ENCODE measurements at regions not wholly inside any gene's neighbourhood (a gene's known extent, or its start where the extent isn't known, plus 50 kb on each side); places are given as distances from the start of the nearest gene placed in this dataset.
A peak's percentile ranks its signal among the peaks of the same experiment; 100 is the strongest.
"Not testable (repeated sequence)": the region's sequence is repeated elsewhere in the genome, so short reads cannot be mapped to it uniquely, and the experiment has no call there.

DNA sequence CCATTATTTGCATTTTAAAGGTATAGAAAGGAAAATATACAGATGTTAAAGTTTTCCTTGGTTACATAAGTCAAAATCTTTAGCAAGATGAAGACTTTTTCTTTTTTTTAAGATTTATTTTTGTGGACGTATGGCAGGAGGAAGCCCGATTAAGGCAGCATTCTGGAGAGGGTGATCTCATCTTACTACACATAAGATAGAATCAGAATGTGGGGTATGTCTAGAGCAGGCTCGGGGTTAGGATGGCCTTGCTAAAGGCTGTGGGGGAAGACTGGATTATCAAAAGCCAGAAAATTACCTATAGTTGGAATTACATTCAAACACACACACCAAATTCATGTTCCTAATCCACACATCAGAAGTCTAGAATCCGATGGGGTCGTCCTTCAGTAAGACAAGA lies 79.6 kb upstream of the OTOGL start:
- no peaks in the 10 kb centered on the region for H3K9me3 ChIP-seq (replicated peaks in 1 of 11)
- no peak for TF ChIP-seq Cebpa-rat (IDR thresholded peaks at IDR 0.05)
- no peaks in the 10 kb centered on the region for H3K27me3 ChIP-seq
- no peak overlapping the region for H3K4me3 ChIP-seq
- no peaks in the 10 kb centered on the region for H4K20me1 ChIP-seq
- H3K4me1 ChIP-seq: no peaks in the 10 kb centered on the region
- H3K27ac ChIP-seq: no peak overlapping the region
- H3K4me2 ChIP-seq: no peak overlapping the region
- H3K9ac ChIP-seq: no peak overlapping the region
- no peaks in the 10 kb centered on the region for H3K36me3 ChIP-seq

DNA sequence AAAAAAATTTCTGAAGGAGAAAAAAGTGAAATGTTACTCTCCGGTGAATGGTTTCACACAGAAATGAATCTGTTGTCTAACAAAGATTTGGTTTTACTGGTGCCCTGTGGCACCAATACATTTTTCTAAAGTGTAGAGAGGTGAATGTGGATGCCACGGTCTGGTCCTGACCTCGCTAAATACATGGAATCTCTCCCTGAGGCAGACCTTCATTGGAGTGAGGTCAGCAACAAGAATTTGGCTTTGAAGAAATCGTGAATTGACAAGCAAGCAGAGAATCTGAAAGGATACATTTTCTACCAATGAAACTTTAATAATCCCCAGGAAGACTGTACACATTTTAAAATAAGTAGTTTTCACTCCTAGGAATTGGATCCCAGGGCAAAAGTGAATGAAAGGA lies 81.2 kb upstream of the OTOGL start:
- H3K4me1 ChIP-seq: no peaks in the 10 kb centered on the region
- no peak overlapping the region for H3K9ac ChIP-seq
- no peak overlapping the region for H3K27ac ChIP-seq
- no peak overlapping the region for H3K4me2 ChIP-seq
- H3K4me3 ChIP-seq: no peak overlapping the region
- H4K20me1 ChIP-seq: no peaks in the 10 kb centered on the region
- peaks cover 0 to 13% (median 5%) of the 10 kb centered on the region in 11 experiments; a peak in 11 of 22 replicates for H3K9me3 ChIP-seq (replicated peaks in 1 of 11)
- no peaks in the 10 kb centered on the region for H3K27me3 ChIP-seq
- no peak for TF ChIP-seq Cebpa-rat (IDR thresholded peaks at IDR 0.05)
- H3K36me3 ChIP-seq: no peaks in the 10 kb centered on the region

DNA sequence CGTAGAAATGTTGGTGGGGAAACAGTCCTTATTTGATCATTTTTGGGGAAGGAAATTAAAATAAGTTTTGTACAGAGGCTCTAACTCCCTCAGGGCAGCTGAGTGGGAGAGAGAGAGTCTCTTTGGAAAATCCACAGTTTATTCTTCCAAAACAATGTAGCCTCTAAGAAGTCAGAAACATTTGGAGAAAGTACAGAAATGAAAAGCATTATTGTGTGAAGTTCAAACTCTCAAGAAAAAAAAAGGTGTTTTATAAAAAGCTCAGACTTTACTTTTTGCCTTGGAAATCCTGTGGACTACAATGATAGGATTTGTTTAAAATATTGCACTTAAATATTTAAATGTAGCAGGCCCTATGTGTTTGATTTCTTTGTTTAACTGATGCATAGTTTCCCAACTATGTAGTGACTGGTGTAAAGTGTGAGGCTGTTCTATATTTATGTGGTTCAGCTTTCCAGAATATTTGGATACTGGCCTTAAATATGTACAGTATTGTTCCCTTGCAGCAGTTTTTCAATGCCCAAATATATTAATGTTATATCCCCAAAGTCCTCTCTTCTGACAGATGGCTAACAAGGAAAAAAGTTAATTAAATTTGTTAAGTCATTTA lies 82.0 kb upstream of the OTOGL start:
- Histone ChIP-seq H3K4me1 (no peaks in the 10 kb centered on the region), H3K27ac (no peak overlapping the region), H3K9me3 (replicated peaks in 1 of 11) (peaks cover 0 to 19% (median 5%) of the 10 kb centered on the region in 11 experiments; a peak in 14 of 22 replicates), H3K4me2 (no peak overlapping the region), H4K20me1 (no peaks in the 10 kb centered on the region), H3K36me3 (no peaks in the 10 kb centered on the region), H3K4me3 (no peak overlapping the region), H3K9ac (no peak overlapping the region), H3K27me3 (no peaks in the 10 kb centered on the region)
- no peak for TF ChIP-seq Cebpa-rat (IDR thresholded peaks at IDR 0.05)

DNA sequence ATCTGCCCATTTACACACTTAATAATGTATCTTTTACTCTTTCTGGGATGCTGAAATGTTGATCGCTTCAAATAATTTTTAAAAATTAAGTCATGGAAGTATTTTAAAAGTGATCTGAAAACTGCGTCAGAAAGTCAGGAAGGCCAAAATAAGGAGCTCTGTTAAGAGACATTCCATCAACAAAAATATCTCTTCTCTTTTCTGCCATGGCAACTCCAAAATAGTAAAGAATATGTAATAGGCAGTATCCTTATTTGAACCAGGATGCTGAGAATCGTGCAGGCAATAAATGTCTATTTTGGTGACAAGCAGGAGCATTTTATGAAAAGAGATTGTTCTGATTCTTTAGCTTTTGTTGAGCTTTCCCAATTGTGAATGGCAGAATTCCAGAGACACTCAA lies 81.8 kb upstream of the PPP1R12A start:
- H3K36me3 ChIP-seq: no peaks in the 10 kb centered on the region
- H3K4me2 ChIP-seq: no peak overlapping the region
- H4K20me1 ChIP-seq: no peaks in the 10 kb centered on the region
- H3K9ac ChIP-seq: no peak overlapping the region
- H3K9me3 ChIP-seq (replicated peaks in 1 of 11): peaks cover 0 to 25% (median 6%) of the 10 kb centered on the region in 11 experiments; a peak in 14 of 22 replicates
- no peak for TF ChIP-seq Cebpa-rat (IDR thresholded peaks at IDR 0.05)
- no peaks in the 10 kb centered on the region for H3K4me1 ChIP-seq
- no peak overlapping the region for H3K4me3 ChIP-seq
- H3K27ac ChIP-seq: no peak overlapping the region
- no peaks in the 10 kb centered on the region for H3K27me3 ChIP-seq

DNA sequence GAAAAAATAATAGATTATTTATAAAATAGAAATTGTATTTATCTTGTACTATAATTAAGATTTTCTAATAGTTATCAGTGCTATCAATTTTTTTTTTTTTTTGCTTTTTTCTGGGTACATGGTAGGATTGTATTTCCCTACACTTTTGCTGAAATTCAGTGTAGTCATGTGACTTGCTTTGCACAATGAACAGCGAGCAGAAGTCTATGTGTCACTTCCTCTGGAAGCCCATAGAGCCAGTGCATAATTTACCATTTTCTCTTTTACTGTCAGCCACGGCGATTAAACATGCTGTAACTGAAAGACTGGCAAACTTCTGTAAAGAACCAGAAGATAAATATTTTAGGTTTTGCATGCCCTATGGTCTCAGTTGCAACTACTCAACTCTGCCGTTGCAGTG lies 80.8 kb upstream of the PPP1R12A start:
- Histone ChIP-seq H3K4me3 (no peak overlapping the region), H3K9me3 (replicated peaks in 1 of 11) (peaks cover 0 to 29% (median 6%) of the 10 kb centered on the region in 11 experiments; a peak in 14 of 22 replicates), H3K36me3 (no peaks in the 10 kb centered on the region), H4K20me1 (no peaks in the 10 kb centered on the region), H3K27ac (no peak overlapping the region), H3K27me3 (no peaks in the 10 kb centered on the region), H3K4me2 (no peak overlapping the region), H3K4me1 (no peaks in the 10 kb centered on the region), H3K9ac (no peak overlapping the region)
- no peak for TF ChIP-seq Cebpa-rat (IDR thresholded peaks at IDR 0.05)

DNA sequence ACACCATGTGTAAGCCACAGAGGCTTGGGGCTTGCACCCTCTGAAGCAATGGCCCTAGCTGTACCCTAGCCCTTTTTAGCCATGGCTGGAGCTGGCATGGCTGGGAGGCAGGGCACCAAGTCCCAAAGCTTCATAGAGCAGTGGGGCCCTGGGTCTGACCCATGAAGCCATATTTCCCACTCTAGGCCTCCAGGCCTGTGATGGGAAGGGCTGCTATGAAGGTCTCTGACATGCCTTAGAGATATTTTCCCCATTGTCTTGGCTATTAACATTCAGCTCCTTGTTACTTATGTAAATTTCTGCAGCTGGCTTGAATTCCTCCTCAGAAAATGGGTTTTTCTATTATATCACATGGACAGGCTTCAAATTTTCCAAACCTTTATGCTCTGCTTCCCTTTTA lies 68.8 kb upstream of the PPP1R12A start:
- H3K4me1 ChIP-seq: peaks cover 0 to 14% (median 11%) of the 10 kb centered on the region in 10 experiments; a peak in 17 of 20 replicates

DNA sequence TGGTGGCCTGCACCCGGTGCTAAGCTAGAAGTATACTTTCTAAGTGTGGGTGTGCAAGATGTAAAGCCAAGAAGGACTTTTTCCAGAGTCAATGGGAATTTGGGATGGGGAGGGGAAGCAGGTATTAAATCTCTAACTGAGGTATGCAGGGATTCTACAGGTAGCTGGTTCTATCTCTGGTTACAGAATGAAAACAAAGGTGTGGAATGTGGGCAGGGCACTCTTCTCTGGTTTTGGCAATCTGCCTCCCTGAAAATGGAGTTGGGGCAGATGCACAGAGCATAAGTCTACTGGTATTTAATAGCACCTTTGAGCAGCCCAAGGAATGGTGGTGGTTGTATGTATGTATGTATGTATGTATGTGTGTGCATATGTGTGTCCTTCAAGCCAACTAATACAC lies 66.7 kb upstream of the PPP1R12A start:
- H3K36me3 ChIP-seq: no peaks in the 10 kb centered on the region
- H3K27ac ChIP-seq: no peak overlapping the region
- no peak for TF ChIP-seq Cebpa-rat (IDR thresholded peaks at IDR 0.05)
- no peak overlapping the region for H3K9ac ChIP-seq
- H3K9me3 ChIP-seq (replicated peaks in 1 of 11): peaks cover 0 to 9% (median 0%) of the 10 kb centered on the region in 11 experiments; a peak in 3 of 22 replicates
- no peak overlapping the region for H3K4me3 ChIP-seq
- H3K4me1 ChIP-seq: peaks cover 13 to 29% (median 24%) of the 10 kb centered on the region in 10 experiments; a peak in 19 of 20 replicates
- H3K27me3 ChIP-seq: no peaks in the 10 kb centered on the region
- H4K20me1 ChIP-seq: no peaks in the 10 kb centered on the region
- H3K4me2 ChIP-seq: no peak overlapping the region

More for the DNA sequence above, 68.8 kb upstream of the PPP1R12A start:
- H3K9ac ChIP-seq; H4K20me1 ChIP-seq; H3K4me3 ChIP-seq; H3K27me3 ChIP-seq; H3K9me3 ChIP-seq (replicated peaks in 1 of 11); H3K27ac ChIP-seq; H3K36me3 ChIP-seq: not testable (repeated sequence)
- H3K4me2 ChIP-seq: peak overlapping the region in 10 of 11 experiments; percentile 19 to 49 (median 32); a peak in 15 of 22 replicates

DNA sequence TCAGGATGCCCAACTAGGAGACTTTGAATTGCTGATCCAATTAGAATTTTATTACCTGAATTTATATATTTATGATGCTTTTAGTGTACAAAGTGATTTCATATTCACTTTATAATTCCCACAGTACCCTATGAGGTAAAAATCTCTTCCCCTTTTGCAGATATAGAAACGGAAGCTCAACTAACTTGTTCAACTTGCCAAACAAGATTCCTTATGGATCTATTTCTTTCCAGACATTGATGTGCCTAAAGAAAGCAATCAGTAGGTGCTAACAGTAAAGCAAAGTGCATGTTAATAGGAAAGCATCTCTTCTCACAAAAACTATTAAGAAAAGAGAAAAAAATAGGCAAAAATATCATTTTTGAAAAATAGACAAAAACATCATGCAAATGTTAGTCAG lies 65.9 kb upstream of the PPP1R12A start:
- Histone ChIP-seq H3K4me1 (peaks cover 14 to 33% (median 28%) of the 10 kb centered on the region in 10 experiments; a peak in 19 of 20 replicates), H3K9me3 (replicated peaks in 1 of 11) (peaks cover 0 to 9% (median 0%) of the 10 kb centered on the region in 11 experiments; a peak in 3 of 22 replicates), H3K36me3 (no peaks in the 10 kb centered on the region), H3K27ac (no peak overlapping the region), H3K27me3 (no peaks in the 10 kb centered on the region), H4K20me1 (no peaks in the 10 kb centered on the region), H3K4me2 (no peak overlapping the region), H3K9ac (no peak overlapping the region), H3K4me3 (no peak overlapping the region)
- no peak for TF ChIP-seq Cebpa-rat (IDR thresholded peaks at IDR 0.05)

DNA sequence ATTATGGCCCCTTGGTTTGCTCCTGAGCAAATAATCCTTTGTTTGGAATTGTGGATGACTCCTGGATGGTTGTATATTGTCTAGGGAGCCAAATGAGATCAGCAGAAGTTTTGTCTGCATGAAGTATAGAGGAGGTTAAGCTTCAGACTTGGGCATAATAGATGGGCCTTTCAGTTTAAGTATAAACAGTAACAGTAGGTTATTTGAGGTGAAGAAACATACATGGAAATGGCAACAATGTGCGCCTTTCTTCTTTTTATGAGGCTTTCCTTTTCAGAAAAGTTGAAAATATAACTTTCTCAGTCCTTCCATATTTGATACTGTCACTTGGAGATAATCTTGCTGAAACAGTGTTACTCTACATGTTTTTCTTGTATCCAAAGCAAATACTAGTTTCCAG lies 63.7 kb upstream of the PPP1R12A start:
- Histone ChIP-seq H3K4me2 (no peak overlapping the region), H3K27ac (no peak overlapping the region), H3K36me3 (no peaks in the 10 kb centered on the region), H3K4me1 (peaks cover 14 to 22% (median 19%) of the 10 kb centered on the region in 10 experiments; a peak in 19 of 20 replicates), H3K9ac (no peak overlapping the region), H3K4me3 (no peak overlapping the region), H3K9me3 (replicated peaks in 1 of 11) (peaks cover 0 to 11% (median 0%) of the 10 kb centered on the region in 11 experiments; a peak in 6 of 22 replicates), H4K20me1 (no peaks in the 10 kb centered on the region), H3K27me3 (no peaks in the 10 kb centered on the region)
- no peak for TF ChIP-seq Cebpa-rat (IDR thresholded peaks at IDR 0.05)

All from BLaER1 treated with 17β-estradiol and CSF1 and Interleukin-3, amounts not matched to agents 10 nM and 100 nM (cell line).